Pancreas (tissue), 10 donors: ENCODE measurements at regions not wholly inside any gene's neighbourhood (a gene's known extent, or its start where the extent isn't known, plus 50 kb on each side); places are given as distances from the start of the nearest gene placed in this dataset.

ENCODE experiments used
- ATAC-seq, 4 donors: fragments of 200-7000 bp; cut with Tn5 transposase; one replicate each; pipeline versions ENCODE4 v1.8.0 to v1.9.1; 2020; ENCODE audit warnings: mild to moderate bottlenecking in 4 of 4, moderate library complexity in 4 of 4
- DNase-seq, 6 donors: peaks; one replicate each; pipeline ENCODE4 v3.0.0-alpha.2; 2020
- FAIRE-seq: peaks from 2 replicates; lab custom pipeline; 2012; peaks lifted over from hg19 to GRCh38; lab: Jason Lieb, UNC
- H3K27ac ChIP-seq, 4 donors: fragments of 200-600 bp; sonication (generic); 1 replicate in 3 of 4; 2 replicates in 1 of 4; pipeline versions ENCODE4 v1.5.0 to v1.8.0; 2020
- H3K27me3 ChIP-seq, 4 donors: fragments of 200-600 bp; one replicate each; pipeline ENCODE4 v1.8.0; 2021
- H3K36me3 ChIP-seq, 3 donors: fragments of 200-600 bp; sonication (generic) in 1 of 3; one replicate each; pipeline versions ENCODE4 v1.5.0 to v1.8.0; 2020 to 2021
- H3K4me1 ChIP-seq, 3 donors: fragments of 200-600 bp; one replicate each; pipeline ENCODE4 v1.8.0; 2021
- H3K4me3 ChIP-seq, 4 donors: fragments of 200-600 bp; sonication (generic) in 2 of 4; one replicate each; pipeline versions ENCODE4 v1.5.0 to v1.8.0; 2020 to 2021
- H3K9me3 ChIP-seq, 4 donors: fragments of 200-600 bp; one replicate each; pipeline ENCODE4 v1.8.0; 2021
- CTCF ChIP-seq, 4 donors: fragments of 200-600 bp; sonication (generic) in 3 of 4; IDR thresholded peaks; one replicate each; pipeline versions ENCODE4 v1.5.0 to v1.8.0; 2021; ENCODE audit warnings: antibody characterized with exemption in 4 of 4
- WGBS, 2 donors: extraction: QIAGEN DNeasy Blood & Tissue Kit; methylation state at CpG; one replicate each; pipeline ENCODE4 v1.1.7; 2013; 5-methylcytosine and 5-hydroxymethylcytosine counted together
- intact Hi-C, 3 donors: fragments of 100-400 bp; cut with DNase I; formaldehyde crosslinking; loops; one replicate each; pipeline versions ENCODE4 v1.11.1 to v1.14.2; 2022
- donor health status: healthy with polysubstance abuse.
- donor health status: DM: no; HTN: no; CAD: no; lungs with moderate emphysema.
- donor health status: DM: no; HTN: no; CAD: no.
- donor health status: control.
- donor health status: control.
- donor health status: Bipolar disorder and iron deficiency.
- donor health status: DM: yes; HTN: yes; CAD: no.
- donor health status: DM: no; HTN: no; CAD: no.
- donor health status: DM: no; HTN: no; CAD: no.
- donor health status: DM: yes; HTN: yes; CAD: no.

- H3K27ac ChIP-seq = no peak overlapping the region
- intact Hi-C loops = no loop called here
- no peaks in the 10 kb centered on the region for H3K9me3 ChIP-seq
- no peak for FAIRE-seq
- no peaks in the 10 kb centered on the region for H3K27me3 ChIP-seq
- no peaks in the 10 kb centered on the region for H3K4me1 ChIP-seq
- no peak for ATAC-seq
- 0 to 1% methylated on average over 1 of the region's 1 CpG for WGBS, 2 donors
- no peaks in the 10 kb centered on the region for H3K36me3 ChIP-seq
- TF ChIP-seq CTCF (IDR thresholded peaks at IDR 0.05) = no peak
- H3K4me3 ChIP-seq = no peak overlapping the region
- no peak for DNase-seq
These were observed 664.3 kb downstream of the RFPL4B start for GRCh38 chr6:113011389-113011788.

GRCh38 chr6:113011801-113012200 is 664.7 kb downstream of the RFPL4B start:
- H3K36me3 ChIP-seq = no peaks in the 10 kb centered on the region
- no peak overlapping the region for H3K4me3 ChIP-seq
- H3K27ac ChIP-seq = no peak overlapping the region
- H3K27me3 ChIP-seq = no peaks in the 10 kb centered on the region
- no peak for FAIRE-seq
- no peak for DNase-seq
- TF ChIP-seq CTCF (IDR thresholded peaks at IDR 0.05) = no peak
- no peaks in the 10 kb centered on the region for H3K9me3 ChIP-seq
- no peaks in the 10 kb centered on the region for H3K4me1 ChIP-seq
- WGBS, 2 donors = 42 to 46% methylated on average over 5 of the region's 5 CpGs
- intact Hi-C loops = no loop called here
- ATAC-seq = no peak

- Histone ChIP-seq H3K9me3 (no peaks in the 10 kb centered on the region), H3K27me3 (no peaks in the 10 kb centered on the region), H3K36me3 (no peaks in the 10 kb centered on the region), H3K27ac (no peak overlapping the region), H3K4me1 (no peaks in the 10 kb centered on the region), H3K4me3 (no peak overlapping the region)
- TF ChIP-seq CTCF (IDR thresholded peaks at IDR 0.05) = no peak
- intact Hi-C loops = no loop called here
- no peak for FAIRE-seq
- DNase-seq = no peak
- WGBS, 2 donors = 57 to 64% methylated on average over 8 of the region's 8 CpGs
- ATAC-seq = no peak
These were observed 668.1 kb downstream of the RFPL4B start for GRCh38 chr6:113015249-113015648.

GRCh38 chr6:113017353-113017752 is 670.2 kb downstream of the RFPL4B start:
- Histone ChIP-seq H3K27me3 (no peaks in the 10 kb centered on the region), H3K27ac (no peak overlapping the region), H3K4me3 (no peak overlapping the region), H3K9me3 (no peaks in the 10 kb centered on the region), H3K4me1 (no peaks in the 10 kb centered on the region), H3K36me3 (no peaks in the 10 kb centered on the region)
- 79 to 86% methylated on average over 2 of the region's 2 CpGs for WGBS, 2 donors
- ATAC-seq (no peak), FAIRE-seq (no peak), DNase-seq (no peak)
- intact Hi-C loops = no loop called here
- no peak for TF ChIP-seq CTCF (IDR thresholded peaks at IDR 0.05)

GRCh38 chr6:113018351-113019151 is 671.4 kb downstream of the RFPL4B start:
- H3K27ac ChIP-seq = peak overlapping the region in 2 of 4 donors; percentile 6 to 42
- H3K36me3 ChIP-seq = no peaks in the 10 kb centered on the region
- no peaks in the 10 kb centered on the region for H3K27me3 ChIP-seq
- peak; percentile 29 for FAIRE-seq
- H3K4me1 ChIP-seq = no peaks in the 10 kb centered on the region
- WGBS, 2 donors = 55 to 63% methylated on average over 5 of the region's 5 CpGs
- intact Hi-C loops = no loop called here
- H3K9me3 ChIP-seq = no peaks in the 10 kb centered on the region
- no peak overlapping the region for H3K4me3 ChIP-seq
- peak in 2 of 6 donors; percentile 7 to 18 for DNase-seq
- no peak for TF ChIP-seq CTCF (IDR thresholded peaks at IDR 0.05)
- peak; percentile 31 to 77 (median 48) for ATAC-seq
